ELF-1 (cell line): ENCODE measurements at regions not wholly inside any gene's neighbourhood (a gene's known extent, or its start where the extent isn't known, plus 50 kb on each side); places are given as distances from the start of the nearest gene placed in this dataset.
A peak's percentile ranks its signal among the peaks of the same experiment; 100 is the strongest.
"Not testable (repeated sequence)": the region's sequence is repeated elsewhere in the genome, so short reads cannot be mapped to it uniquely, and the experiment has no call there.

Experiments
- DNase-seq: peaks from one replicate; pipeline ENCODE4 v3.0.0-alpha.2; 2016; ENCODE audit warnings: low read depth, low spot score

DNA sequence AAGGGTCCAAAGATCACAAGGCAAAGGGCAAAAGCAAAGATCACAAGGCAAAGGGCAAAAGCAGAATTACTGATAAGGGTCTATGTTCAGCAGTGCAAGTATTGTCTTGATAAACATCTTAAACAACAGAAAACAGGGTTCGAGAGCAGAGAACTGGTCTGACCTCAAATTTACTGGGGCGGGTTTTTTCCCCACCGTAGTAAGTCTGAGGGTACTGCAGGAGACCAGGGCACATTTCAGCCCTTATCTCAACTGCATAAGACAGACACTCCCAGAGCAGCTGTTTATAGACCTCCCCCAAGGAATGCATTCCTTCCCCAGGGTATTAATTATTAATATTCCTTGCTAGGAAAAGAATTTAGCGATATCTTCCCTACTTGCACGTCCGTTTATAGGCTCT lies 61.3 kb downstream of the ZNF860 start:
- not testable (repeated sequence) for DNase-seq

DNA sequence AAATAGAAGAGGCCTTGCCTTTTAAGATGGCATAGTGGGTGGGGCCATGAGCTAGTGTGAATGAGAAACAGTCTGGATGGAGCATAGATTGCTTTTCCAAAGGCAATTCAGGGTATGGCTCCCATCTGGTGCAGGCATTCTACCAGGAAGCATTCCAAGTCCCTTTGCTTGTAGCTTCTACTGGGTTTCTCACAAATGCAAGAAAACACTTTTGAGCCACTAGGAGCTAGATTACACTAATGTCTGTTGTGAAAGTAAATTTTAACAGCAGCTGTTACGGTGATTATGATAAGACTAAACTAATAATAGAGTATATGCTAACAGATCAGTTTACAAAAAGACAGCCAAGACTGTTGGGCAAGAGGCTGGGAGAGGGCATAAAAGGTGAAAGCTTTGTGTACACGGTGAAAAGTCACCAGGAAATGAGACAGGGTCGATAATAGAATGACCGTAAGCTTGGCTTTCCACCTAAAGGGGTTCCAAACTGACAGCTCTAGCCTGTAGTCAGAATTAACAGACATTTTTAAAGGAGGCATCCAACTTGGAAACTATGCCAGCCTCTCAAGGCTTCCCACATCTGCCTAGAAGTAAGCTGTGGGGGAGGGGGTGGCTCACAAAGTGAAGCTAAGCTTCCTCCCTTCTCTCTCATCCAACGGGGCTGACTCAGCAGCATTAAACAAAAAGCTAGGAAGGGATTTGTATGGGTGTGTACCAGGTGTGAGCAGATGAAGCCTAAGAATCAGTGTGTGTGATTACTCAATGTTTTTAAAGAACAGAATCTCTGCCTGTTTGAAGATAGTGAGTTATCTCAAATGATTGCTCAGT lies 61.1 kb upstream of the GPD1L start:
- peak; percentile 8 for DNase-seq

DNA sequence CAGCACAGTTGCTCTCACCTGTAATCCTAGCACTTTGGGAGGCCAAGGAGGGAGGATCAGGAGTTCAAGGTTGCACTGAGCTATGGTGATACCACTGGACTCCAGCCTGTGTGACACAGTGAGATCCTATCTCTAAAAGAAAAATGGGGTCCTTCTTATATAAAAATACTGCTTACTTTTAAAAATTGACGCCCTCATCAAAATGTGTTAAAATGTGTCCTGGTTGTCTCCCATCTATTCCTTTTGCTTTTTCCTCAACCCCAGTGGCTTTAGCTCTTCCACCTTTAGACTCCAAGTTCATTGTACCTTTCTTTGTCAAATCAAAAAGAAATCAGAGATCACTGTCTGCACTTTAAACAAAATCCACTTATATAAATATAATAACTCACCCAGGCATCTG lies 60.3 kb upstream of the GPD1L start:
- DNase-seq: no peak

DNA sequence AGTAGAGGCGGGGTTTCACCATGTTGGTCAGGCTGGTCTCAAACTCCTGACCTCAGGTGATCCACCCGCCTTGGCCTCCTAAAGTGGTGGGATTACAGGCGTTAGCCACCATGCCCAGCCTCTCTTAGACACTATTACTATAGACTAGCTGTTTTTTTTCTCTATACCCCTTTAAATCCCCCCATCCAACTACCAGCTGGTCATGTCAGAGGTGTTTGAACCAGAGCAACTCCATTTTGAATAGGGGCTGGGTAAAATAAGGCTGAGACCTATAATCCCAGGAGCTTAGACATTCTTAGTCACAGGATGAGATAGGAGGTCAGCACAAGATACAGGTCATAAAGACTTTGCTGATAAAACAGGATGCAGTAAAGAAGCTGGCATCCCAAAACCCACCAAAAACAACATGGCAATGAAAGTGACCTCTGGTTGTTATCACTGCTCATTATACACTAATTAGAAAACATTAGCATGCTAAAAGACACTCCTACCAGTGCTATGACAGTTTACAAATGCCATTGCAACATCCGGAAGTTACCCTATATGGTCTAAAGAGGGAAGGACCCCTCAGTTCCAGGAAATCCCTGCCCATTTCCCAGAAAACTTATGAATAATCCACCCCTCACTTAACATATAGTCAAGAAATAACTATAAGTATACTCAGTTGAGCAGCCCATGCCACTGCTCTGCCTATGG lies 57.8 kb upstream of the GPD1L start:
- DNase-seq: no peak

DNA sequence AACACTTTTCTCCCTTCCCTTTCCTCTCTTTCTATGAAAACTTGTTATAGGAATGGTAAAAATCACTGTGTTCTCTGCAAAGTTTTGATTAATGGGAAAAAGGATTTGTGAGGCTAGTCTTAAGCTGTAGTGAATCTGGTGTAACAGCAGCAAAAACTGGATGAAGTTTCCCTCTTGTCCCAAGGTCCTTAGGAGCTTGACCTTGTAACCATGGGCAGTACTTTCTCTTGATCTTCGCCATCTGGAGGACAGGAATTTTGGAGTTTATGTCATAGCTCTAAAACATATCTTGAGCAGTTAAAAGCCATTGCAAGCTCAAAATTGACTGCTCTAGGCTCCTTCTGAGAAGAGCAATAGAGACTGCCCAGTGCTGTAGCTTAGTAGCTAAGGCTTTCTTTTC lies 56.5 kb upstream of the GPD1L start:
- no peak for DNase-seq

- DNase-seq: not testable (repeated sequence)
These were observed 54.2 kb upstream of the GPD1L start for GRCh38 chr3:32052230-32052629.

DNA sequence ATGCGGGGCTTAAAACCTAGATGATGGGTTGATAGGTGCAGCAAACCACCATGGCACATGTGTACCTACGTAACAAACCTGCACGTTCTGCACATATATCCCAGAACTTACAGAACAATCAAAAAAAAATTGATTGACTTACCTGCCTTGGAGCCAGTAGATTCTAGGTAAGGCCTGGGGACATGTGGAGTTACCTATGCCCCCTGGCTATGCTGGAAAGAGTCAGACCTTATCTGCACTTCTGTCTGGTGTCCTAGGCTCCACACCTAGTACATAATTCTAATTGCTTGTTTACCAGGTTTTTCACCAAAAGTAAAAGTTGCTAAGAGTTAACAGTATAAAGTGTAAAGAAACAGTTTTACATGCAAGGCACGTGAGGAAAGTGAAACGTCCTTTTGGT lies 53.6 kb upstream of the GPD1L start:
- DNase-seq: not testable (repeated sequence)

GRCh38 chr3:32056559-32057290 lies 49.7 kb upstream of the GPD1L start:
- no peak for DNase-seq
